Caco-2 (cell line): ENCODE measurements at regions not wholly inside any gene's neighbourhood (a gene's known extent, or its start where the extent isn't known, plus 50 kb on each side); places are given as distances from the start of the nearest gene placed in this dataset.

Source experiments
- BruUV-seq: library from RNA; stranded (reverse); fragments of 400-500 nt; replicated peaks from 2 replicates; lab custom pipeline; 2021; lab: Mats Ljungman, UMichigan
- CTCF ChIA-PET: fragments of 300-600 bp; sonication (Branson Sonifier 250); formaldehyde crosslinking; loops from one replicate; lab custom pipeline; 2022; ENCODE audit warnings: antibody characterized with exemption; lab: Charles Lee
- POLR2A ChIA-PET: fragments of 300-600 bp; sonication (Branson Sonifier 250); formaldehyde crosslinking; loops from one replicate; lab custom pipeline; 2022; ENCODE audit warnings: antibody characterized with exemption; lab: Charles Lee
- DNase-seq, 2 experiments: peaks; one replicate each; pipeline versions ENCODE4 v3.0.0 to v3.0.0-alpha.2; 2020 to 2022
- H3K27me3 ChIP-seq: replicated peaks from 2 replicates; pipeline ENCODE4 v1.6.0; 2011; ENCODE audit warnings: low read length; ENCODE audit not compliant: control insufficient read depth, insufficient read depth
- H3K36me3 ChIP-seq: 2 replicates; pipeline ENCODE4 v1.5.1; 2011; ENCODE audit warnings: low read length; ENCODE audit not compliant: control insufficient read depth, insufficient read depth
- H3K4me1 ChIP-seq: fragments of 250-450 bp; sonication (Bioruptor Pico); 2 replicates; pipeline ENCODE4 v1.5.1; 2020; ENCODE audit warnings: mild to moderate bottlenecking
- H3K4me3 ChIP-seq: 2 replicates; pipeline ENCODE4 v1.5.1; 2011; ENCODE audit warnings: low read depth, mild to moderate bottlenecking, control low read depth, low read length
- H3K9me3 ChIP-seq: fragments of 250-450 bp; sonication (Bioruptor Pico); 2 replicates; pipeline ENCODE4 v1.5.1; 2020; ENCODE audit warnings: mild to moderate bottlenecking, moderate library complexity
- H3K27ac Mint-ChIP-seq: one replicate; pipeline ENCODE4 v1.8.0; 2022; ENCODE audit warnings: mixed read lengths; ENCODE audit not compliant: unreplicated experiment
- H3K27me3 Mint-ChIP-seq: one replicate; pipeline ENCODE4 v1.8.0; 2022; ENCODE audit warnings: mixed read lengths; ENCODE audit not compliant: insufficient read depth, unreplicated experiment
- H3K36me3 Mint-ChIP-seq: one replicate; pipeline ENCODE4 v1.8.0; 2022; ENCODE audit warnings: mild to moderate bottlenecking, mixed read lengths; ENCODE audit not compliant: insufficient read depth, unreplicated experiment
- H3K4me1 Mint-ChIP-seq: one replicate; pipeline ENCODE4 v1.8.0; 2022; ENCODE audit warnings: low read depth, mixed read lengths; ENCODE audit not compliant: unreplicated experiment
- H3K4me3 Mint-ChIP-seq: one replicate; pipeline ENCODE4 v1.8.0; 2022; ENCODE audit warnings: mild to moderate bottlenecking, moderate library complexity, mixed read lengths; ENCODE audit not compliant: unreplicated experiment
- H3K9me3 Mint-ChIP-seq: one replicate; pipeline ENCODE4 v1.8.0; 2022; ENCODE audit warnings: mixed read lengths; ENCODE audit not compliant: unreplicated experiment
- intact Hi-C: fragments of 100-400 bp; cut with micrococcal nuclease; formaldehyde crosslinking; loops from one replicate; pipeline ENCODE4 v1.10.0; 2022; ENCODE audit not compliant: unreplicated experiment
- TF ChIP-seq, protein P1 (sequence below), 2 experiments: fragments of 200-600 bp in 1 of 2; IDR thresholded peaks; 1 replicate in 1 of 2; 2 replicates in 1 of 2; pipeline versions ENCODE4 v1.5.1 to v1.8.0; 2011 to 2022; ENCODE audit warnings: antibody characterized with exemption in 1 of 2, control low read depth in 1 of 2, inconsistent platforms in 1 of 2, low read depth in 1 of 2, low read length in 1 of 2, mild to moderate bottlenecking in 1 of 2, moderate library complexity in 1 of 2; ENCODE audit not compliant: insufficient read depth in 1 of 2, severe bottlenecking in 1 of 2, unreplicated experiment in 1 of 2

- Mint-ChIP-seq H3K9me3 (peaks cover 17% of the 10 kb centered on the region), H3K27me3 (no peaks in the 10 kb centered on the region), H3K27ac (no peak overlapping the region), H3K36me3 (peaks cover 4% of the 10 kb centered on the region), H3K4me3 (no peak overlapping the region), H3K4me1 (peaks cover 23% of the 10 kb centered on the region)
- ChIA-PET CTCF (no interaction called here), POLR2A (no interaction called here)
- no peaks in the 10 kb centered on the region for H3K36me3 ChIP-seq
- no peak overlapping the region for H3K4me3 ChIP-seq
- no peaks in the 10 kb centered on the region for H3K27me3 ChIP-seq
- H3K4me1 ChIP-seq: peaks cover 17% of the 10 kb centered on the region
- intact Hi-C loops: no loop called here
- no TSS peak for BruUV-seq
- TF ChIP-seq, protein P1, sequence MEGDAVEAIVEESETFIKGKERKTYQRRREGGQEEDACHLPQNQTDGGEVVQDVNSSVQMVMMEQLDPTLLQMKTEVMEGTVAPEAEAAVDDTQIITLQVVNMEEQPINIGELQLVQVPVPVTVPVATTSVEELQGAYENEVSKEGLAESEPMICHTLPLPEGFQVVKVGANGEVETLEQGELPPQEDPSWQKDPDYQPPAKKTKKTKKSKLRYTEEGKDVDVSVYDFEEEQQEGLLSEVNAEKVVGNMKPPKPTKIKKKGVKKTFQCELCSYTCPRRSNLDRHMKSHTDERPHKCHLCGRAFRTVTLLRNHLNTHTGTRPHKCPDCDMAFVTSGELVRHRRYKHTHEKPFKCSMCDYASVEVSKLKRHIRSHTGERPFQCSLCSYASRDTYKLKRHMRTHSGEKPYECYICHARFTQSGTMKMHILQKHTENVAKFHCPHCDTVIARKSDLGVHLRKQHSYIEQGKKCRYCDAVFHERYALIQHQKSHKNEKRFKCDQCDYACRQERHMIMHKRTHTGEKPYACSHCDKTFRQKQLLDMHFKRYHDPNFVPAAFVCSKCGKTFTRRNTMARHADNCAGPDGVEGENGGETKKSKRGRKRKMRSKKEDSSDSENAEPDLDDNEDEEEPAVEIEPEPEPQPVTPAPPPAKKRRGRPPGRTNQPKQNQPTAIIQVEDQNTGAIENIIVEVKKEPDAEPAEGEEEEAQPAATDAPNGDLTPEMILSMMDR (IDR thresholded peaks at IDR 0.05; ENCODE audit: insufficient read depth in 1 of 2, low read depth in 1 of 2, low read length in 1 of 2, severe bottlenecking in 1 of 2, unreplicated experiment in 1 of 2): no peak
- H3K9me3 ChIP-seq: peaks cover 7% of the 10 kb centered on the region; the same call in 1 of the 2 replicates
- no peak for DNase-seq
Measured at GRCh38 chr15:45867281-45867680, 232.5 kb downstream of the SQOR start.

GRCh38 chr15:45868109-45868691, 233.4 kb downstream of the SQOR start:
- no peaks in the 10 kb centered on the region for H3K27me3 ChIP-seq
- TF ChIP-seq, protein P1 (IDR thresholded peaks at IDR 0.05; ENCODE audit: insufficient read depth in 1 of 2, low read depth in 1 of 2, low read length in 1 of 2, severe bottlenecking in 1 of 2, unreplicated experiment in 1 of 2): no peak
- Mint-ChIP-seq H3K9me3 (peaks cover 26% of the 10 kb centered on the region), H3K4me1 (peaks cover 20% of the 10 kb centered on the region), H3K36me3 (peaks cover 4% of the 10 kb centered on the region), H3K4me3 (no peak overlapping the region), H3K27me3 (no peaks in the 10 kb centered on the region), H3K27ac (no peak overlapping the region)
- no TSS peak for BruUV-seq
- ChIA-PET CTCF (no interaction called here), POLR2A (no interaction called here)
- DNase-seq: no peak
- peaks cover 11% of the 10 kb centered on the region; the same call in 1 of the 2 replicates for H3K9me3 ChIP-seq
- peaks cover 14% of the 10 kb centered on the region for H3K4me1 ChIP-seq
- no peaks in the 10 kb centered on the region for H3K36me3 ChIP-seq
- H3K4me3 ChIP-seq: no peak overlapping the region
- intact Hi-C loops: no loop called here

- H3K4me3 ChIP-seq: no peak overlapping the region
- H3K36me3 ChIP-seq: no peaks in the 10 kb centered on the region
- DNase-seq: no peak
- TF ChIP-seq, protein P1 (IDR thresholded peaks at IDR 0.05; ENCODE audit: insufficient read depth in 1 of 2, low read depth in 1 of 2, low read length in 1 of 2, severe bottlenecking in 1 of 2, unreplicated experiment in 1 of 2): no peak
- Mint-ChIP-seq H3K4me1 (peaks cover 10% of the 10 kb centered on the region), H3K36me3 (no peaks in the 10 kb centered on the region), H3K4me3 (no peak overlapping the region), H3K27me3 (no peaks in the 10 kb centered on the region), H3K27ac (no peak overlapping the region), H3K9me3 (peaks cover 30% of the 10 kb centered on the region)
- H3K9me3 ChIP-seq: peaks cover 11% of the 10 kb centered on the region; the same call in 1 of the 2 replicates
- POLR2A ChIA-PET: no interaction called here
- H3K27me3 ChIP-seq: no peaks in the 10 kb centered on the region
- no TSS peak for BruUV-seq
- intact Hi-C loops: no loop called here
- H3K4me1 ChIP-seq: peaks cover 4% of the 10 kb centered on the region
- CTCF ChIA-PET: no interaction called here
Measured at GRCh38 chr15:45869034-45869668, 234.3 kb downstream of the SQOR start.
